ENCODE measurements at regions not wholly inside any gene's neighbourhood (a gene's known extent, or its start where the extent isn't known, plus 50 kb on each side); places are given as distances from the start of the nearest gene placed in this dataset.

- DNase-seq (ENCODE audit: low spot score) = no peak
Measured at GRCh38 chr4:58935332-58935731, 1825.1 kb upstream of the IGFBP7 start.

- DNase-seq (ENCODE audit: low spot score) = no peak
Measured at GRCh38 chr4:58936436-58936835, 1826.3 kb upstream of the IGFBP7 start.

- DNase-seq (ENCODE audit: low spot score) = no peak
Measured at GRCh38 chr4:58940167-58940566, 1830.0 kb upstream of the IGFBP7 start.

- DNase-seq (ENCODE audit: low spot score) = no peak
Measured at GRCh38 chr4:58941286-58941685, 1831.1 kb upstream of the IGFBP7 start.

- no peak for DNase-seq (ENCODE audit: low spot score)
Measured at GRCh38 chr4:58953575-58953974, 1843.4 kb upstream of the IGFBP7 start.

GRCh38 chr4:58957711-58958110 is 1847.5 kb upstream of the IGFBP7 start:
- DNase-seq (ENCODE audit: low spot score) = no peak

GRCh38 chr4:58961283-58961682 is 1851.1 kb upstream of the IGFBP7 start:
- DNase-seq (ENCODE audit: low spot score) = no peak

- no peak for DNase-seq (ENCODE audit: low spot score)
Measured at GRCh38 chr4:58961925-58962324, 1851.7 kb upstream of the IGFBP7 start.

- no peak for DNase-seq (ENCODE audit: low spot score)
Measured at GRCh38 chr4:58962424-58962823, 1852.2 kb upstream of the IGFBP7 start.

GRCh38 chr4:58981828-58982227 is 1871.6 kb upstream of the IGFBP7 start:
- DNase-seq (ENCODE audit: low spot score) = no peak

- DNase-seq (ENCODE audit: low spot score) = no peak
Measured at GRCh38 chr4:58983887-58984286, 1873.7 kb upstream of the IGFBP7 start.

- no peak for DNase-seq (ENCODE audit: low spot score)
Measured at GRCh38 chr4:59002148-59002547, 1892.0 kb upstream of the IGFBP7 start.

- no peak for DNase-seq (ENCODE audit: low spot score)
Measured at GRCh38 chr4:59024257-59024656, 1914.1 kb upstream of the IGFBP7 start.

GRCh38 chr4:59037812-59038211 is 1927.6 kb upstream of the IGFBP7 start:
- no peak for DNase-seq (ENCODE audit: low spot score)

GRCh38 chr4:59039046-59039445 is 1928.9 kb upstream of the IGFBP7 start:
- no peak for DNase-seq (ENCODE audit: low spot score)

GRCh38 chr4:59044286-59044900 is 1934.2 kb upstream of the IGFBP7 start:
- peak; percentile 48 for DNase-seq (ENCODE audit: low spot score)

GRCh38 chr4:59054086-59054485 is 1943.9 kb upstream of the IGFBP7 start:
- no peak for DNase-seq (ENCODE audit: low spot score)

GRCh38 chr4:59057804-59058203 is 1947.6 kb upstream of the IGFBP7 start:
- no peak for DNase-seq (ENCODE audit: low spot score)

GRCh38 chr4:59058543-59058942 is 1948.4 kb upstream of the IGFBP7 start:
- no peak for DNase-seq (ENCODE audit: low spot score)

- no peak for DNase-seq (ENCODE audit: low spot score)
Measured at GRCh38 chr4:59060002-59060846, 1950.0 kb upstream of the IGFBP7 start.

GRCh38 chr4:59060895-59061294 is 1950.7 kb upstream of the IGFBP7 start:
- no peak for DNase-seq (ENCODE audit: low spot score)

- no peak for DNase-seq (ENCODE audit: low spot score)
Measured at GRCh38 chr4:59063015-59063720, 1953.0 kb upstream of the IGFBP7 start.

Data from D341Med (cell line).